ENCODE measurements at regions not wholly inside any gene's neighbourhood (a gene's known extent, or its start where the extent isn't known, plus 50 kb on each side); places are given as distances from the start of the nearest gene placed in this dataset.

DNA sequence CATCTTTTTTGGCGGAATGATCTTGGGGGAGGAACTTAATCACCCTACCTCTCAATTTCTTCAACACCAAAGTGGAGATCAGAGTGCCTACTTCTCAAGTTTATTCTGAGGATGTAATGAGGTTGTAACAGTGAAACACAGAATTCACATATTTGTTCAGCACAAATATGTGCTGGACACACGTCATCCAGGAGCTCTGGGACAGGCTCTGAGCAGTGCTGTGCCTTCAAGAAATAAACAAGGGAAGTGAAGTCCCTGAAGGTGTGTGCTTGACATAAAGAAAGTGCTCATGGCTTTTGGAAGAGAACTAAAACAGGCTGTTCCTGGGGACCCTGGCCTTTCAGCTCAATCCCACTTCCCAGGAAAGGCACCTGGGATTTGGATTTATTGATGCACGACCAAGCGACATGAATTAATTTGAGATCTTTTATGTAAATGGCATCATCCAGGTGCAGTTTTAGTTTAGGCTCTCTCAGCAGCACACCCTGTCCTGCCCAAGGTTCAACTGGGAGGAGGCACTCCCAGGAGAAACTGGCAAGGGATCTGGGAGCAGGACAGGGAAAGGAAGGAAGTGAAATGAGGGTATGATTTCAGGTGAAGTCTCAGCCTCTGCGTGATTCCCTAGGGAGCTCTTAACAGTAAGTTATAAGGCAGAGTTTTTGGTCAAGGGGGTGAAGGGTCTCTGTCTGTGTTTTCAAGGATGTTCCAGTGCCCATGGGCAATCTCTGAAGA lies 211.0 kb downstream of the FOXA2 start:
- Histone ChIP-seq H3K23ac (ENCODE audit: insufficient read length, low read depth, low read length) (no peak overlapping the region), H3K4me1 (ENCODE audit: insufficient read depth, low read length) (no peaks in the 10 kb centered on the region; the same call in 1 of the 2 replicates), H2BK120ac (ENCODE audit: low read depth, low read length, poor library complexity, severe bottlenecking) (no peak overlapping the region), H3K9me3 (ENCODE audit: control insufficient read depth, low read depth, low read length) (no peaks in the 10 kb centered on the region), H3K56ac (ENCODE audit: insufficient read length, low read depth, low read length) (no peak overlapping the region), H3K23me2 (ENCODE audit: insufficient read length, low read depth, low read length, poor library complexity, severe bottlenecking) (no peaks in the 10 kb centered on the region), H3K4ac (ENCODE audit: low read depth, low read length) (no peak overlapping the region), H2AFZ (ENCODE audit: low read length) (no peak overlapping the region), H3K27me3 (ENCODE audit: insufficient read depth, low read length) (no peaks in the 10 kb centered on the region; the same call in 1 of the 2 replicates), H4K91ac (ENCODE audit: insufficient read length, low read depth, low read length) (no peak overlapping the region), H3K79me1 (ENCODE audit: insufficient read depth, low read depth, low read length, poor library complexity, severe bottlenecking) (no peaks in the 10 kb centered on the region), H2BK5ac (ENCODE audit: insufficient read length, low read length) (no peak overlapping the region), H2BK20ac (ENCODE audit: low read depth, low read length, poor library complexity, severe bottlenecking) (no peak overlapping the region), H3K79me2 (ENCODE audit: insufficient read depth, low read length) (no peaks in the 10 kb centered on the region), H2BK12ac (ENCODE audit: insufficient read length, low read depth, low read length) (no peak overlapping the region), H2BK15ac (ENCODE audit: low read depth, low read length) (no peak overlapping the region), H3K14ac (ENCODE audit: insufficient read depth, low read length) (no peak overlapping the region), H4K5ac (ENCODE audit: insufficient read length, low read depth, low read length) (no peak overlapping the region), H3K4me2 (ENCODE audit: insufficient read depth, insufficient read length, low read length) (no peak overlapping the region), H2AK5ac (ENCODE audit: insufficient read length, low read length) (no peak overlapping the region), H3T11ph (ENCODE audit: low read length) (no peak overlapping the region), H3K9ac (ENCODE audit: extremely low read depth, insufficient read length, low read length) (no peak overlapping the region), H3K27ac (ENCODE audit: insufficient read length, low read depth, low read length) (no peak overlapping the region), H3K18ac (ENCODE audit: insufficient read length, low read depth, low read length) (no peak overlapping the region), H4K20me1 (ENCODE audit: control insufficient read depth, insufficient read depth, insufficient read length) (no peaks in the 10 kb centered on the region), H4K8ac (replicated peaks; ENCODE audit: insufficient read length, low read depth, low read length) (no peak overlapping the region)
- no peaks in the 10 kb centered on the region for H3K9me3 Mint-ChIP-seq
- no CpG with 5 or more reads among the region's 5 CpGs for WGBS (ENCODE audit: extremely low coverage, insufficient read length, low lambda C conversion rate)
- no peaks in the 10 kb centered on the region for H3K36me3 Mint-ChIP-seq (ENCODE audit: insufficient read depth in 1 of 3, low read depth in 3 of 3)
- TF ChIP-seq CTCF (conservative IDR thresholded peaks at IDR 0.05): no peak
- H3K4me3 Mint-ChIP-seq: no peak overlapping the region
- no peak overlapping the region for H3K27ac Mint-ChIP-seq
- DNase-seq: no peak
- H3K27me3 Mint-ChIP-seq (ENCODE audit: low read depth): peaks cover 53% of the 10 kb centered on the region
- peaks cover 11 to 12% of the 10 kb centered on the region in 2 experiments for H3K4me1 Mint-ChIP-seq

All from H9 (cell line).